Heart left ventricle (tissue), 16 donors: ENCODE measurements at regions not wholly inside any gene's neighbourhood (a gene's known extent, or its start where the extent isn't known, plus 50 kb on each side); places are given as distances from the start of the nearest gene placed in this dataset.

Experiments
- ATAC-seq, 4 donors: fragments of 200-7000 bp; cut with Tn5 transposase; one replicate each; pipeline ENCODE4 v1.9.1; 2020 to 2022; ENCODE audit warnings: moderate library complexity in 4 of 4, mild to moderate bottlenecking in 3 of 4, moderate number of reproducible peaks in 1 of 4
- DNase-seq, 5 donors: peaks; one replicate each; pipeline ENCODE4 v3.0.0-alpha.2; 2020
- H3K27ac ChIP-seq, 12 donors: fragments of 200-600 bp; sonication (generic) in 4 of 12; one replicate each; pipeline versions ENCODE4 v1.5.0 to v1.8.0; 2016 to 2022; ENCODE audit warnings: mild to moderate bottlenecking in 2 of 12
- H3K27me3 ChIP-seq, 9 donors: fragments of 200-600 bp; sonication (generic) in 2 of 9; one replicate each; pipeline versions ENCODE4 v1.5.1 to v1.8.0; 2016 to 2022; ENCODE audit warnings: mild to moderate bottlenecking in 3 of 9
- H3K36me3 ChIP-seq, 9 donors: fragments of 200-600 bp; sonication (generic) in 2 of 9; one replicate each; pipeline versions ENCODE4 v1.5.0 to v1.8.0; 2018 to 2022; ENCODE audit warnings: mild to moderate bottlenecking in 2 of 9
- H3K4me1 ChIP-seq, 12 donors: fragments of 200-600 bp; sonication (generic) in 4 of 12; one replicate each; pipeline versions ENCODE4 v1.5.0 to v1.8.0; 2016 to 2022; ENCODE audit warnings: mild to moderate bottlenecking in 3 of 12
- H3K4me3 ChIP-seq, 12 donors: fragments of 200-600 bp; sonication (generic) in 4 of 12; one replicate each; pipeline versions ENCODE4 v1.5.0 to v1.8.0; 2017 to 2022; ENCODE audit warnings: mild to moderate bottlenecking in 9 of 12, moderate library complexity in 4 of 12
- H3K9me3 ChIP-seq, 12 donors: fragments of 200-600 bp; sonication (generic) in 4 of 12; one replicate each; pipeline versions ENCODE4 v1.5.0 to v1.8.0; 2016 to 2022; ENCODE audit warnings: mild to moderate bottlenecking in 1 of 12
- CTCF ChIP-seq, 12 donors: fragments of 200-600 bp; sonication (generic) in 4 of 12; IDR thresholded peaks; one replicate each; pipeline versions ENCODE4 v1.5.0 to v1.8.0; 2018 to 2022; ENCODE audit warnings: antibody characterized with exemption in 12 of 12, mild to moderate bottlenecking in 5 of 12
- POLR2A ChIP-seq, 2 donors: fragments of 450-650 bp; IDR thresholded peaks; one replicate each; pipeline ENCODE4 v1.6.1; 2017; ENCODE audit warnings: antibody characterized with exemption in 2 of 2, mild to moderate bottlenecking in 2 of 2, moderate library complexity in 2 of 2
- WGBS, 4 donors: extraction: QIAGEN DNeasy Blood & Tissue Kit in 2 of 4; methylation state at CpG; one replicate each; pipeline versions ENCODE4 v1.1.5 to v1.1.7; 2013 to 2018; 5-methylcytosine and 5-hydroxymethylcytosine counted together
- intact Hi-C, 10 donors: fragments of 100-400 bp; cut with DNase I; formaldehyde crosslinking; loops; one replicate each; pipeline versions ENCODE4 v1.11.1 to v1.14.2; 2022
- donor health status: ischemic (EF 13 %, LVEDD 7.1; RV severe dilation, severe dysfunction).
- donor health status: healthy with polysubstance abuse.
- donor health status: DM: no; HTN: yes; CAD: no.
- donor health status: DM: no; HTN: no; CAD: no.
- donor health status: ischemic (EF 25% LVEDD 6.9; RV normal size, moderate dysfunction).
- donor health status: ischemic (EF 25% LVEDD 5.7; RV mildly dilated, moderate dysfunction).
- donor health status: healthy.
- donor health status: DM: yes; HTN: yes; CAD: no.
- donor health status: ischemic (EF 35%, LVEDD 5.7; RV mildly dilated, moderate dysfunction).
- donor health status: nonischemic (EF 11% LVEDD 7.7; RV severe dilation, severe dysfunction).
- donor health status: DM: yes; HTN: yes; CAD: no.
- donor health status: PGD.
- donor health status: ischemic (EF 29% LVEDD 5.4; RV normal size, mild dysfunction).
- donor health status: nonischemic (EF 23%, LVEDD 6.1; RV moderate dilation, normal function).

GRCh38 chr4:141957416-141957815 lies 321.0 kb downstream of the IL15 start:
- TF ChIP-seq CTCF (IDR thresholded peaks at IDR 0.05) (no peak), POLR2A (IDR thresholded peaks at IDR 0.05) (no peak)

GRCh38 chr4:141962486-141962885 lies 326.1 kb downstream of the IL15 start:
- Histone ChIP-seq H3K27ac (no peak overlapping the region), H3K4me1 (no peaks in the 10 kb centered on the region), H3K36me3 (no peaks in the 10 kb centered on the region), H3K4me3 (no peak overlapping the region), H3K9me3 (peaks cover 0 to 6% (median 0%) of the 10 kb centered on the region in 12 donors), H3K27me3 (no peaks in the 10 kb centered on the region)
- intact Hi-C loops: no loop called here
- ATAC-seq: no peak
- TF ChIP-seq POLR2A (IDR thresholded peaks at IDR 0.05) (no peak), CTCF (IDR thresholded peaks at IDR 0.05) (no peak)
- no peak for DNase-seq
- 69 to 90% (median 76%) methylated on average over 1 of the region's 1 CpG for WGBS, 4 donors

More at GRCh38 chr4:141957416-141957815, 321.0 kb downstream of the IL15 start:
- ATAC-seq (no peak), DNase-seq (no peak)
- H3K27ac ChIP-seq: no peak overlapping the region
- intact Hi-C loops: no loop called here
- no peak overlapping the region for H3K4me3 ChIP-seq
- H3K36me3 ChIP-seq: no peaks in the 10 kb centered on the region
- H3K4me1 ChIP-seq: no peaks in the 10 kb centered on the region
- 86 to 91% (median 88%) methylated on average over 4 of the region's 4 CpGs for WGBS, 4 donors
- no peaks in the 10 kb centered on the region for H3K9me3 ChIP-seq
- H3K27me3 ChIP-seq: no peaks in the 10 kb centered on the region

- Histone ChIP-seq H3K9me3 (peaks cover 0 to 23% (median 0%) of the 10 kb centered on the region in 12 donors), H3K27me3 (no peaks in the 10 kb centered on the region), H3K36me3 (no peaks in the 10 kb centered on the region), H3K4me1 (no peaks in the 10 kb centered on the region), H3K4me3 (no peak overlapping the region), H3K27ac (no peak overlapping the region)
- 64 to 70% (median 66%) methylated on average over 3 of the region's 3 CpGs for WGBS, 4 donors
- ATAC-seq (no peak), DNase-seq (no peak)
- intact Hi-C loops: no loop called here
- TF ChIP-seq CTCF (IDR thresholded peaks at IDR 0.05): no peak
- TF ChIP-seq POLR2A (IDR thresholded peaks at IDR 0.05): no peak
Observed at GRCh38 chr4:141971869-141972268, 335.5 kb downstream of the IL15 start.

GRCh38 chr4:141972950-141973349 lies 336.6 kb downstream of the IL15 start:
- Histone ChIP-seq H3K27me3 (no peaks in the 10 kb centered on the region), H3K27ac (no peak overlapping the region), H3K4me1 (no peaks in the 10 kb centered on the region), H3K4me3 (no peak overlapping the region), H3K9me3 (peaks cover 0 to 23% (median 0%) of the 10 kb centered on the region in 12 donors), H3K36me3 (no peaks in the 10 kb centered on the region)
- ATAC-seq (no peak), DNase-seq (no peak)
- WGBS, 4 donors: 45 to 80% (median 61%) methylated on average over 1 of the region's 1 CpG
- intact Hi-C loops: no loop called here
- no peak for TF ChIP-seq CTCF (IDR thresholded peaks at IDR 0.05)
- TF ChIP-seq POLR2A (IDR thresholded peaks at IDR 0.05): no peak
